Embryonic facial prominence (tissue), 1 donor: ENCODE measurements at regions not wholly inside any gene's neighbourhood (a gene's known extent, or its start where the extent isn't known, plus 50 kb on each side); places are given as distances from the start of the nearest gene placed in this dataset.
A peak's percentile ranks its signal among the peaks of the same experiment; 100 is the strongest.
"Not testable (repeated sequence)": the region's sequence is repeated elsewhere in the genome, so short reads cannot be mapped to it uniquely, and the experiment has no call there.

Experiments used
- DNase-seq: peaks from one replicate; pipeline ENCODE4 v3.0.0-alpha.2; 2016; ENCODE audit errors: extremely low spot score

DNA sequence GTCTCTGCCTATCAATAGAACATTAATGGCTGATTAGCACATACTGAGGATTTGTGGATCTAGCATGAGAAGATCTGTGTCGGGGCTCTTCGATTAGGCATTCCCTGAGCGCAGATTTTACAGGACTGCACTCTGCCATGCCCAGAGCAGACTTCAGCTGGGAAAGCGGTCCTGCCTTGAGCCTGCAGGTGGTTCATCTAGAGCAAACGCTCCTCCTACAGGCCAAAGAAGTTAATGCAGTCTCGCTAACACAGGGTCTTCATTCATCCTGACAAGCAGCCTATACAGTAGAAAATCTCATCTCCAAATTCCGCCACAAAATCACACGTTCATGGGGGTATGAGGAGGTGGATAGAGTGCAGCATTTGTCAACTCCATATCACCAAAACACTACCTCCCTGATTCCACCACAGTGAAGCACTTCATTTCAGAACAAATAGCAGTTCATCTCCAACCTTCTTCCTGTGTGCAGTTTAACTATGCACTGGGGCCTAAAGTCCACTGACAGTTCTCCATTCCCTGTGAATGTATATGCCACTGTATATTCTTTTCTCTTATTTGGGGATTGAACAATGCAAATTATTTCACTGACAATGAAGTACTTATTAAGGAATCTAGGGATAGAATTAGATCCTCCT is 405.8 kb downstream of the IGSF11 start:
- DNase-seq: peak; percentile 40

DNA sequence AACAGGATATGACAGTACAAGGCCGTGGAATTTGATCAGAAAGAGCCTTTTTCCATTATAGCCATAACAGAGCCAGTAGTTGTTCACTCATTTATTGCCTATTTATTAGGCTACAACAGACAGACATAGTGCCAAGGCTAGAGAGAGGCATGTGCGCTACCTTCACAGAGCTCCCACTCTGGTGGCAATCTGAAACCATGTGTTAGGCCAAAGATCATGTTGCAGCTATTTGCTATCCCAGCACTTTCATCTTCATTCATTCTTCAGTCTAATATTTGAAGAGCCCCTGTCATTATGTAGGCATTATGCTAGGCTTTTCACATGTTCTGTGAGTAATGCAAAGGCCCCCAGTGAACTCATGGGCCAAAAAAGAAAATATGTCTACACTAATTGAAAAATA is 404.8 kb downstream of the IGSF11 start:
- DNase-seq: no peak

DNA sequence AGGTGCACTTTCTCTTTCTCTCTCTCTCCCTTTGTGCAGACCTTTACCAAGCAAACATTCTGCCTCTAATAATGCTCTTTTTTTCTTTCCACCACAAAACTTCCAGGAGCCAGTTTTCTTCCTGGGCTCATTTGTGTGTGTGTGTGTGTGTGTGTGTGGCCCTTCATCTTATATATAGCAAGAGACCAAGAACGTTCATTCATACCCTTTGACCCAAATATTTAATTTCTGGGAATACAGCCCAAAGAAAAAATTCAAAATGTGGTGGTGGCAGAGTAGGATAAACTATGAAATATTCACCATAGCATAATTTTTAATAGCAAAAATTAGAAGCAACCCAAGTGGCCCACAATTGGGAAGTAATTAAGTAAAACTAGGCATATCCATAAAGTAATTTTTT is 398.9 kb downstream of the IGSF11 start:
- no peak for DNase-seq

DNA sequence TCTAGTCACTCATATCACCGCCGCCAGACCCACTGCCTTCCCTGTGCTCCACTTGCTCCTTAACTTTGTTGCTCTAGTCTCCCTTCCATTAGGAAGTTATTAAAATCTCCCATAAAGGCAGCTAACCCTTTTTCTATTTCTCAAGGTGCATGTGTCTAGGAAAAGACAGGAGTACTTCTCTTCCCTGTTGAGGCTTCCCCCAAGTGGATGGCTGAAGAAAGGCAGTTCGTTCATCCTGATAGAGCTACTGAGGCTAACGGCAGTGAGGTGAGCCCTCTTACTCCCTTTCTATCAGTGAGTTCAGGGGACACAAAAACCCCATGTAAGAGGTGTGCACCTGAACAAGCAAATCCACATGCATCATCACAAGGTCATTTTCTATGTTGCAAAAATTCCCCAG is 397.8 kb downstream of the IGSF11 start:
- no peak for DNase-seq

DNA sequence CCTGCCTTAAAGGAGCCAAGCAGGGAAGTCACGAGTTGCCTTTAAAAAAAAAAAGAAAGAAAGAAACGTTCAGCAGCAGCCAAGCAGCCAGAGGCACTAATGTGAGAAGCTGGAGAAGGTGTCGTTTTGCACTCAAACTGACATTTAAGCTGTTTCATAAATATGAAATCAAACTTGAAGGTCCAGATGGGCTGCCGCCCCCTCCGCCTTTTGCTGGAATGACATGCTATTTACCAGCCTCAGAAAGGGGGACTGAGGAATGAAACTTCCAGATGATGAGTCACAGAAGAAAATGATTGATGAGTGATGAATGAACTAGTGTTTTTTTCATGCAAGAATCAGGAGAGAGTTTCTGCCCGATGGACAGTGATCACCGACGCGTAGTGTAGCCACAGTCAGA is 396.8 kb downstream of the IGSF11 start:
- no peak for DNase-seq

DNA sequence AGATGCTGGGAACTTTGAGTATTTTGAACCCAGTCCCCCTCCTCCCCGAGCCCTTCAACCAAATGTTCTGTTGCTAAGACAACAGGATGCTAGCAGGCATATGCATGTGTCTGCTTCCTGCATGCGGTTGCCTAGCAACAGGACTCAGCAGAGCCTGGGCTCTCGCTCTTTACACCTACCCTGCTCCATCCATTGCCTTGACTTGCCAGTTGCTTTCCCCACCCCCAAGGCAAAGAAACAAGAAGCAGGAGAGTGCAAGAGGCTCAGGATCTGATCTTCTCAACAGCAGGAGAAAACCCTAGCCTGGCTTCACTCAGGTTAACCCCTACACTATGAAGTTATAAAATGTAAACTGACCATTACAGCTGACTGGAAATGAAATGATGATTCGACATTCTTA is 393.0 kb downstream of the IGSF11 start:
- DNase-seq: peak; percentile 14

DNA sequence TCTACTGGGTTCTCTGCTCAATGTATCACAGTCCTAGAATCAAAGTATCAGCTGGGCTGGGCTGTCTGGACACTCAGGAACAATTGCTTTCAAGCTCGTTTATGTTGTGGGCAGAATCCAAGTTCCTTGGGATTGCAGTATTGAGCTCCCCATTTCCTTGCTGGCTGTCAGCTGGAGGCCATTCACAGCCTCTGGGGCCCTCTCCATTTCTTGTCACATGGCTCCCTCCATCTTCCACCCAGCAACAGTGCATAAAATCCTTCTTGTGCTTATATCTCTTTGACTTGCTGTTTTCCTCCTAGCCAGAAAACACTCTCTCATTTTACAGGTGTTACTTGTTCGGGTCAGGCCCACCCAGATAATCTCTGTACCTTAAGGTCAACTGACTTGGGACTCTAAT is 363.5 kb downstream of the IGSF11 start:
- DNase-seq: no peak

DNA sequence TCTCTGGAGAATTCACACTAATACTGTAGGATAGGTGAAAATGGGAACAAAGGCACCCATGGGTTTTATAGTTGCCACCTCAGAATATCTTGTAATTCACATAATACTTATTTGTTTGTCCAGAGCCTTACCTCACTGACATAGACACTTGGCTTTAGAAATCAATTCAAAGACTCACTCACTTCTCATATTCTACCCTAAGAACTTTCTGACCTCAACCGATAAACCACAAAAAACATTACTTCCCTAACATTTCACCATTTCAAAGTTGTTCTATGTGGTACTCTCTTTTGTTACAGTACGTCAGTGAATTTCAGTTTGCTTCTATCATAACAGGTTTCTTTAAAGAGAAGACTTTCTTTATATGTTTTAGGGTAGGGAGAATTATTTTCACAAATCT is 359.3 kb downstream of the IGSF11 start:
- DNase-seq: no peak

DNA sequence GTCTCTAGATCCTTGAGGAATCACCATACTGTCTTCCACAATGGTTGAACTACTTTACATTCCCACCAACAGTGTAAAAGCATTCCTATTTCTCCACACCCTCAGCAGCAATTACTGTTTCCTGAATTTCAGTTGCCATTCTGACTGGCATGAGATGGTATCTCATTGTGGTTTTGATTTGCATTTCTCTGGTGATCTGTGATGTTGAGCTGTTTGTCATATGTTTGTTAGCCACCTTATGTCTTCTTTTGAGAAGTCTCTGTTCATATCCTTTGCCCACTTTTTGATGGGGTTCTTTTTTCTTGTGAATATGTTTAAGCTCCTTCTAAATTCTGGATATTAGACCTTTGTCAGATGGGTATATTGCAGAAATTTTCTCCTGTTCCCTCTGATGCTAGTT is 356.0 kb downstream of the IGSF11 start:
- DNase-seq: not testable (repeated sequence)

DNA sequence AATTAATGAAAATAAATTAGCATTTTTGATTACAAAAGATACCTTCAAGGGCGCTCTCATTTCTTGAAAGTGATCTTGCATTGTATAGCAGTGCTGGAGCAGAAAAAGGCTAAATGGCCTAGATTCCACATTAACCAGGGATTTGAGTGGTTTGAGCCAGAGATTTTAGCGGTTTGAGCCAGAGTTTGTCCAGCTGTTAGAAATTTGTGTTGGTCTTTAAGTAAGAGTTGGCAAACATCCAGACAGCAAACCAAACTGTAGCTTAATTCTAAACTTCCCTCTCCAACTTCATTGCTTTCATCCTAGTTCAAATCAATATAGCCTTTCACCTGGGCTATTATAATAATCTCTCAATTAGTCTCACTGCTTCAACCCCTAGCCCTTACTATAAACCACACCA is 351.7 kb downstream of the IGSF11 start:
- DNase-seq: peak; percentile 62

DNA sequence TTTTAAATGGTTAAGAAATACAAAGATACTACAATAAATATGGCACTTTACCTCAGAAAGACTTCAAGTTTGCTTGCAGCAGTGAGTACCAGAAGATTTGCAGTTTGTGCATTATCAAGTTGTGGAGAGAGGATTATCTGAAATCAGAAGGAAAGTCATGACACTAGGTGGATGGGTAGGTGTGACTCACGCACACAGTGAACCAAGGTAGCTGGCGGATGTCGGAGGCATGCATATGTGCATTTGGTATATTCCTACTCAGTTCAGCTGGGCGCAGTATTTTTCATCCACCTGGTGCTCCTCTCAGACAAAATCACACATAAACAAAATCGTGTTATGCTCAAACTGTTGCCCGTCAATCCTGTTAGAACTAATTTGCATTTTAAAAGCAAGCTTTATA is 351.0 kb downstream of the IGSF11 start:
- no peak for DNase-seq

DNA sequence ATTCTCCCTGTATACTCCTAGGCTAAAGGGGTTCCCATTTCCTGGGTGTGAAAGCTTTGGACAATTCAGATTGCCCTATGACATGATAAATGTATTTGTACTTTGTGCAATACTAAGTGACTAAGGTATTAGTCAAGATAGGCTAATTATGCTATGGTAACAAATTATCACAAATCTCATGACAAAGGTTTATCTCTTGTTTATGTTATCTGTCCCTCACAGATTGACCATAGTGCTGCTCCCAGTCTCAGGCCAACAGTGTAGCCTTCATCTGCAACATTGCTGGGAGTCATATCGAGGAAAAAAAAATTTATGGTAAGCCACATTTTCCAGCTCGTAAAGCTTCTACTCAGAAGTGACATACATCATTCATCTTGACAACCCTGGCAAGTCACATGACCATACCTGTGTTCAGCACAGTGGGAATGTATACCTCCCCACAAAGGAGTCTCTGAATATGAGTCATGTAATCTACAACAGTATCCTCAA is 346.2 kb downstream of the IGSF11 start:
- DNase-seq: no peak

DNA sequence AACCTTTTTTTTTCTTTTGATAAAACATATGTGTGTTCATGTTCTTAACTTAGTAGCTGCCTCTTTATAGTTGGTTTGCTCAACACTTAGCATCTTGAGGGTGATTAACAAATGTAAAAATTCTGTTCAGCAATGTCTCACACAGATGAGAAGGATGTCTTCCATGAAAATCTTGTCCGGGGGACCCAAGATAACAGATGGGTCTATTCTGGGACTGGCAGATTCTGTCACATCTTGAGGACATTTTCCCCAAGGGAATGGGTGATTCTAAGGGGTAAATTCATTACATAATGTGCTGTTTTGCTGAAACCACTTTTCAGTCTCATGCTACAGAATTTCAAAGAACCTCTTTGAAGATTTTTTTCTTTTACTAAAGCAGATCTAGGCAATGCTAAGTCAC is 342.2 kb downstream of the IGSF11 start:
- DNase-seq: no peak

DNA sequence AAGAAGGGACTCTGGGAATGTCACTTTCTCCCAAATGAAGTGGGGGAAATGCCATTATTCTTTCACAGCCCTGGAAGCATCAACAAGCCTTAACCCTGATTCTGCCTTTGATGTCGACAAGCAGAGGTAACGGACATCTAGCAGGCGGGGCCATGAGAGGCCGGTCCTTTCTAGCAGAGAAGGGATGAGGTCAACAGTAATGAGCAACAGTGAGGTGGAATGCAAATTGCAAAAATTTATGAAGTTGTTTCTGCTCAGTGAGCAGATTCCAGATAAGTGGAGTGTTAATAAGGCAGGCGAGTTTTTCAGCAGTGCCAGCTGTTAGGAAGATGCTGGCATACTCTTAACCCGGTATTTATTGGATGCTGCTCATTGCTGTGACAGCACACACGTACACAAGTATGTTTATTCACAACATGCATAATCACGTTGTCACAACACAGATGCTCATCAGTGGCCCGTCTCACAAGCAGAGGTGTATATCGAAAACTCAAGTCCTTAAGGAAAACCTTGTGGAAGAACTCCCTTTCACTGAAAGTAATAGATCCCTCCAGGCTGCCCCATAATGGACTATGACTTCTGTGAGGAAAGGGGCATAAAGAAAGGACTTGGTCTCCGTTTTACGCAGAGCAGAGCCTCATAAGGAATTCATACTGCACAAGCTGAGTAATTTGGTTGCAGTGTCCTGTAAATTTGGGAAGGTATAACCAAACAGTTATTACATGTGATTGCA is 329.0 kb downstream of the IGSF11 start:
- DNase-seq: no peak

DNA sequence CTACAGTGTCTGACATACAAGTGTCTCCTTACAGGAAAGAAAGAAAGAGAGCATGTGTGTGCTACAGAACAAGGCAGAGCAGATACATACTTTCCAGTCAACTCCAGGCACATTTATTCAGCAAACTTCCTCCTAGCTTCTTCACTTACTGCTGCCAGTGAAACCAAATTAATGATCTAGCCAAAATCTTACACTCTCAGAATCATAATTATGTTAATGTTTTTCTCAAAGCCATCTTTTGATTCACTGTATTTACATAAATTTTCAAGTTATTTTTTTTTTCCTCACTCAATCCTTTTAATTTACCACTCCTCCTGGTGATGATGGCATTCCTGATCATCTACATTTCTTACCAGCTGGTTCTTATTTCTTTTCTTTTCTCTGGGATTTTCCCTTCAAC is 326.7 kb downstream of the IGSF11 start:
- DNase-seq: no peak

DNA sequence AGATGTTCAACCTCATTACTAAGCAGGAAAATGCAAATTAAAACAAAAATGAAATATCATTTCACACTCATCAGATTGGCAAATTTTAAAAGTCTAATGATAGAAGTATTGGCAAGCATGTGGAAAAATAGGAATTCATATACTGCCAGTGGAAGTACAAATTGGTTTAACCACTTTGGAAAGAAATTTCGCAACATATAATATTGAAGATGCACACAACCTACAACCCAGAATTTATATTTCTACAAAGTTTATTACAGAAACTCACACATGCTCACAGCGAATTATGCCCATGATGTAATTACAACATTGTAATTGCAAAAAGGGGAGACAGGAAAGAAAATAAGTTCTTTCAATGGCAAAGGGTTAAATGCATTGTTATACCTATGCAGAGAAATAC is 324.1 kb downstream of the IGSF11 start:
- DNase-seq: no peak

DNA sequence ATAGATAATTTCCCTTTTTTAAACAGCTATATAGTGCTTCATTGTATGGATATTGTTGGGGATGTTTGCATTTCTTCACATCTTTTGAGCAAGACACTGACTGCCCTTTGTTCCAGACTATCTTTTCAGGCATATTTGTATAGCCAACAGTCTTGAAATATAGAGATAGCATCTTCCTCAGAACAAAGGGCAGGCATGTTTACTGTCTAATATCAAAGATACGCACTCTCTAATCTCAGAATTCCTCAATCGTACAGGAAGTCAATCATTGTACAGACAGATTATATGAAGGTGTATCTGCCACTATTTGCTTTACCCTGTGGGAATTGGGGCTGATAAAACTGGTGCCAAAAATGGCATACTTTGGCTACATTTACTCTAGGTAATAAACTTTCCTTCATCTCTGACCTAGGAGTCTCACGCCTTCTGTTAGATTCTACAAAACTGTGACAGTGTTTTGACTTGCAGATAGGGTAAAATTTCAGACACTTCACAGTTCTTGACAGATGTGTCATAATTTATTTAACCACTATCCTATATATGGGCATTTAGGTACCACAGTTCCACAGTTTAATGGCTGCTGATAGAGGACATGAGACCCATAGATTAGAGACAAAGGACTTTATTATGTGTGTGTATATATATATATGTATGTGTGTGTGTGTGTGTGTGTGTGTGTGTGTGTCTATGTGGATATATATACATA is 321.0 kb downstream of the IGSF11 start:
- no peak for DNase-seq

DNA sequence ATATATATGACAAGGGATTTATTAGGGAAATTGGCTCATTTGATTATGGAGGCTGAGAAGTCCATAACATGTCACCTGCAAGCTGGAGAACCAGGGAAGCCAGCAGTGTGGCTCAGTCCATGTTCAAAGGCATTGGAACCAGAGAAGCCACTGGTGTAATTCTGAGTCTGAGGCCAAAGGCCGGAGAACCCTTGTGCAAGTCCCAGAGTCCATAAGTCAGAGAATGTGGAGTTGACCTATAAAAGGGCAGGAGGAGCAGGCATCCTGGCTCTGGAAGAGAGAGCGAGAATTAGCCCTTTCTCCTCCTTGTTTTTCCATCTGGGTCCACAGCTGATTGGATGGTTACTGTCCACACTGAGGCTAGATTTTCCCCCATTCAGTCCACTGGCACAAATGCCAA is 319.8 kb downstream of the IGSF11 start:
- no peak for DNase-seq

DNA sequence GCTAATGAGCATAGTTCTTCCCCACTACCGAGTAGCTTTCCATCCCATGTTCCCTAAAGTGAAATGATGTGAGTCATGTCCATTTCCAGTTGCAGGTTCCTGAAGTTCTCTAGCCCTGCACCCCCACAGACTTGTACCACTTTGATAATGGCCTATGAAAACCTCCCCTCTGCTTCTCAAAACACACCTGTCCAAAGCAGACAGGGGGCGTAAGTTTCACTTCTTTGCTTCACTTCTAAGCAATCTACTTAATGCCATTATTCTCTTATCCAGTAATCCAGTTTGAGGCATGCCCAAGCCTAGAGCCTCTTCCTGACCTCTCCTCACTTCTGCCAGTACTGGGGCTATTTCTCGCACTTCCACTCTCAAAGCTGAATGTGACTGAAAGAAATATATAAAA is 305.1 kb downstream of the IGSF11 start:
- no peak for DNase-seq

DNA sequence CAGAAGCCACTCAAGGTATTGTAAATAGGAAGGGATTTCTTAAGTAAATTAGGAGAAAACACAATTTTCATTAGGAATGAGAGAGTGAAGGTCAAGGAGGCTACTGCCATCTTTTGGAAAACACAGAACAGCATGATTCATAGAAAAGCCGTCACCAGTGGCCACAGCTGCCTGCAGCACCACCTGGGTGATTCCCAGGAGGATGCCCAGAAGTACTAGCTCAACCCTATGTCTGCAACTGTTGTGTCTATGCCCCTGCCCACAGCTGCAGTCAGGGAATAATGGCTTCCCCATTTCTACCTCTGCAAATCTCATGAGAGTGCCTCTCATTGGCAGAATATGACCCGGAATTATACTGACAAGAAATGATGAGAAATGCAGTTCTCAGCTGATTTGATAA is 300.0 kb downstream of the IGSF11 start:
- no peak for DNase-seq

DNA sequence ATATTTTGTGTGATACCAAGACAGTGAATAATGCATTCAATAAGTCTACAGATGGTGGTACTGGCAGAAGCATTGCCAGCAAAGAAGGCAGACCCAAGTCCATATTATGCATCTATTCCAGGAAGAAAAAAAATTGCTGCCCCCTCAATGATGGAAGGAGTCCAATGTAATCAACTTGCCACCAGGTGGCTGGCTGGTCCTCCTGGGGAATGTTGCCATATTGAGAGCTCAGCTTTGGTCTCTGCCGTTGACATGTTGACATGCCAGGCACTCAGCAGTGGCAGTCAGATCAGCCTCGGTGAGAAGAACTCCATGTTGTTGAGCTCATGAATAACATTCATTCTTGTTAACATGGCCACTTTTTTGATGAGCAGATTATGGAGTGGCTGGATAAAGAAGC is 298.5 kb downstream of the IGSF11 start:
- DNase-seq: no peak

DNA sequence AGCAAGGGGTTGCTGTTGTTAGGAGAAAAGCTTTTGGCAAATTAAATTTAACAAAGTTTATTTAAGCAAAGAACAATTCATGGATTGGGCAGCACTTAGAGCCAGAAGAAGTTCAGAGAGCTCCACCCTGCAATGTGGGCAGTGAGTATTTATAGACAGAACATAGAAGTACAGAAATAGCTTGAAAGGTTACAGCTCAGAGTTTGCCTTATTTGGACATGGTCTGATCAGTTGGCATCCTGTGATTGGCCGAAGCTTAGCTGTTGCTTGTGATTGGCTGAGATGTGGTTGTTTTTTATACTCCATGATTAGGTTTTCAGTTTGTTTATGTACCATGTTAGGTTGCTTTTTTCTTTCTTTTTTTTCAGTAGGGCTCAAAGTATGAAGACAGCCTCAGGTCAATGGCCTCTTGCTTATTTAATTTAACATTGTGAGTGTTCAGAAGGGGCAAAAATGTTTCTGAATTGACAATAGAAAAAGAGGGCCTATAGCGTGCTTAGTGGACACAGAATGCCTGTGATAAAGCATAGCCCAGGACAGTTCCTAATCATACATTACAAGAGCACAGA is 293.8 kb downstream of the IGSF11 start:
- no peak for DNase-seq

DNA sequence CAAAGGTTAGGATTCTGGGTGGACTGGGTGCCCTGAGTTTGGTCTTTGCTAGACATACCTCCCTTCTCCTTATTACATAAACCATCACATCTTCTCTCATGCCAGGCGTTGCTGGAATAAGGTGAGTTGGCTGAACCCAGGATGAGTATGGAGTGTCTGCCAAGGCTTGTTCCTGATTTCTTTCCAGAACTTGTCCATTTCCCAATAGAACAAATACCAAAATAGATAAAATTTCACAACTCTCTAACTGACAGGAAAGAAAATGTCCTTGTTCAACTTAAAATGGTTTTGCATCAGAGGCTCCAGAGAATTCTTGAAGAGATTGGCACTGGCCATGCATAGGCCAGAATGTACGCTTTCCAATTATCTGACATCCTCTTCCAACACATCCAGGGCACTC is 291.9 kb downstream of the IGSF11 start:
- DNase-seq: no peak
